22Rv1 (cell line): ENCODE measurements at regions not wholly inside any gene's neighbourhood (a gene's known extent, or its start where the extent isn't known, plus 50 kb on each side); places are given as distances from the start of the nearest gene placed in this dataset.

Experiments used
- ZFX ChIP-seq: fragments of 450-650 bp; IDR thresholded peaks from 2 replicates; pipeline ENCODE4 v1.6.1; 2017; ENCODE audit warnings: antibody characterized with exemption, borderline replicate concordance
- TF ChIP-seq, protein P1 (sequence below): fragments of 450-650 bp; IDR thresholded peaks from 2 replicates; pipeline ENCODE4 v1.5.1; 2017; ENCODE audit warnings: mild to moderate bottlenecking

GRCh38 chr6:163640641-163641040 is 226.1 kb downstream of the QKI start:
- TF ChIP-seq, protein P1, sequence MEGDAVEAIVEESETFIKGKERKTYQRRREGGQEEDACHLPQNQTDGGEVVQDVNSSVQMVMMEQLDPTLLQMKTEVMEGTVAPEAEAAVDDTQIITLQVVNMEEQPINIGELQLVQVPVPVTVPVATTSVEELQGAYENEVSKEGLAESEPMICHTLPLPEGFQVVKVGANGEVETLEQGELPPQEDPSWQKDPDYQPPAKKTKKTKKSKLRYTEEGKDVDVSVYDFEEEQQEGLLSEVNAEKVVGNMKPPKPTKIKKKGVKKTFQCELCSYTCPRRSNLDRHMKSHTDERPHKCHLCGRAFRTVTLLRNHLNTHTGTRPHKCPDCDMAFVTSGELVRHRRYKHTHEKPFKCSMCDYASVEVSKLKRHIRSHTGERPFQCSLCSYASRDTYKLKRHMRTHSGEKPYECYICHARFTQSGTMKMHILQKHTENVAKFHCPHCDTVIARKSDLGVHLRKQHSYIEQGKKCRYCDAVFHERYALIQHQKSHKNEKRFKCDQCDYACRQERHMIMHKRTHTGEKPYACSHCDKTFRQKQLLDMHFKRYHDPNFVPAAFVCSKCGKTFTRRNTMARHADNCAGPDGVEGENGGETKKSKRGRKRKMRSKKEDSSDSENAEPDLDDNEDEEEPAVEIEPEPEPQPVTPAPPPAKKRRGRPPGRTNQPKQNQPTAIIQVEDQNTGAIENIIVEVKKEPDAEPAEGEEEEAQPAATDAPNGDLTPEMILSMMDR = no peak
- TF ChIP-seq ZFX = no peak
